ENCODE measurements at regions not wholly inside any gene's neighbourhood (a gene's known extent, or its start where the extent isn't known, plus 50 kb on each side); places are given as distances from the start of the nearest gene placed in this dataset.

GRCh38 chr2:52193804-52194203 is 1161.9 kb upstream of the NRXN1 start:
- no peaks in the 10 kb centered on the region for H4K20me1 ChIP-seq (ENCODE audit: control insufficient read depth, extremely low read depth, insufficient read depth, low read length)
- TF ChIP-seq CTCF (optimal IDR thresholded peaks at IDR 0.05 in 1 of 3, IDR thresholded peaks at IDR 0.05 in 1 of 3, conservative IDR thresholded peaks at IDR 0.05 in 1 of 3; ENCODE audit: extremely low read depth in 1 of 3, insufficient read depth in 2 of 3, low read length in 3 of 3) (no peak), EZH2 (IDR thresholded peaks at IDR 0.05; ENCODE audit: low read length) (no peak)
- H3K27me3 ChIP-seq (ENCODE audit: control insufficient read depth, extremely low read depth, insufficient read depth, low read length) = no peaks in the 10 kb centered on the region
- no peak overlapping the region for H2AFZ ChIP-seq (ENCODE audit: control insufficient read depth, low read length)
- H3K9ac ChIP-seq (ENCODE audit: control insufficient read depth, extremely low read depth, insufficient read depth, low read length) = no peak overlapping the region
- no peaks in the 10 kb centered on the region for H3K4me1 ChIP-seq (ENCODE audit: control insufficient read depth, extremely low read depth, insufficient read depth, low read length)
- DNase-seq (ENCODE audit: low read depth, low spot score) (no peak), FAIRE-seq (no peak)
- no peaks in the 10 kb centered on the region for H3K9me1 ChIP-seq (ENCODE audit: control insufficient read depth, extremely low read depth, insufficient read depth, low read length)
- H3K9me3 ChIP-seq (ENCODE audit: control insufficient read depth, low read depth, low read length) = no peaks in the 10 kb centered on the region
- no peak overlapping the region for H3K4me3 ChIP-seq (ENCODE audit: control insufficient read depth in 2 of 3, extremely low read depth in 1 of 3, insufficient read depth in 2 of 3, low read depth in 1 of 3, low read length in 3 of 3)
- H3K79me2 ChIP-seq (ENCODE audit: control insufficient read depth, insufficient read depth, low read length) = no peaks in the 10 kb centered on the region
- H3K36me3 ChIP-seq (ENCODE audit: control insufficient read depth in 2 of 2, extremely low read depth in 1 of 2, insufficient read depth in 2 of 2, low read length in 2 of 2) = no peaks in the 10 kb centered on the region
- dilution Hi-C loops (cut with MboI; ENCODE audit: extremely low pct_ligation_motif_present, low sequenced_read_pairs) = no loop called here
- H3K4me2 ChIP-seq (ENCODE audit: control insufficient read depth, extremely low read depth, insufficient read depth, low read depth, low read length) = no peak overlapping the region
- H3K27ac ChIP-seq (ENCODE audit: control insufficient read depth, insufficient read depth, low read length) = no peak overlapping the region

GRCh38 chr2:52192656-52193055 is 1160.7 kb upstream of the NRXN1 start:
- Histone ChIP-seq H3K27me3 (ENCODE audit: control insufficient read depth, extremely low read depth, insufficient read depth, low read length) (no peaks in the 10 kb centered on the region), H3K9me3 (ENCODE audit: control insufficient read depth, low read depth, low read length) (no peaks in the 10 kb centered on the region), H4K20me1 (ENCODE audit: control insufficient read depth, extremely low read depth, insufficient read depth, low read length) (no peaks in the 10 kb centered on the region), H3K9ac (ENCODE audit: control insufficient read depth, extremely low read depth, insufficient read depth, low read length) (no peak overlapping the region), H3K9me1 (ENCODE audit: control insufficient read depth, extremely low read depth, insufficient read depth, low read length) (no peaks in the 10 kb centered on the region), H2AFZ (ENCODE audit: control insufficient read depth, low read length) (no peak overlapping the region), H3K36me3 (ENCODE audit: control insufficient read depth in 2 of 2, extremely low read depth in 1 of 2, insufficient read depth in 2 of 2, low read length in 2 of 2) (no peaks in the 10 kb centered on the region), H3K79me2 (ENCODE audit: control insufficient read depth, insufficient read depth, low read length) (no peaks in the 10 kb centered on the region), H3K4me2 (ENCODE audit: control insufficient read depth, extremely low read depth, insufficient read depth, low read depth, low read length) (no peak overlapping the region), H3K4me3 (ENCODE audit: control insufficient read depth in 2 of 3, extremely low read depth in 1 of 3, insufficient read depth in 2 of 3, low read depth in 1 of 3, low read length in 3 of 3) (no peak overlapping the region), H3K27ac (ENCODE audit: control insufficient read depth, insufficient read depth, low read length) (no peak overlapping the region), H3K4me1 (ENCODE audit: control insufficient read depth, extremely low read depth, insufficient read depth, low read length) (no peaks in the 10 kb centered on the region)
- TF ChIP-seq CTCF (optimal IDR thresholded peaks at IDR 0.05 in 1 of 3, IDR thresholded peaks at IDR 0.05 in 1 of 3, conservative IDR thresholded peaks at IDR 0.05 in 1 of 3; ENCODE audit: extremely low read depth in 1 of 3, insufficient read depth in 2 of 3, low read length in 3 of 3) = no peak
- TF ChIP-seq EZH2 (IDR thresholded peaks at IDR 0.05; ENCODE audit: low read length) = no peak
- DNase-seq (ENCODE audit: low read depth, low spot score) (no peak), FAIRE-seq (no peak)
- dilution Hi-C loops (cut with MboI; ENCODE audit: extremely low pct_ligation_motif_present, low sequenced_read_pairs) = no loop called here
